CD4-positive, alpha-beta T cell (primary cell): ENCODE measurements at regions not wholly inside any gene's neighbourhood (a gene's known extent, or its start where the extent isn't known, plus 50 kb on each side); places are given as distances from the start of the nearest gene placed in this dataset.

ENCODE experiments used
- ATAC-seq: fragments of 200-7000 bp; cut with Tn5 transposase; one replicate; pipeline ENCODE4 v1.10.0; 2022; ENCODE audit warnings: mild to moderate bottlenecking; ENCODE audit not compliant: poor library complexity
- CTCF ChIA-PET: fragments of 350-600 bp; sonication (Branson Sonifier 250); formaldehyde crosslinking; loops from one replicate; lab custom pipeline; 2021; ENCODE audit warnings: antibody characterized with exemption, inconsistent platforms; lab: Charles Lee
- POLR2A ChIA-PET: fragments of 350-600 bp; sonication (Branson Sonifier 250); formaldehyde crosslinking; loops from one replicate; lab custom pipeline; 2021; ENCODE audit warnings: antibody characterized with exemption, inconsistent platforms; lab: Charles Lee
- DNase-seq, 14 experiments: peaks; one replicate each; pipeline ENCODE4 v3.0.0-alpha.2; 2013 to 2020; ENCODE audit warnings: mixed read lengths in 2 of 14
- H3K27ac ChIP-seq, 2 donors: one replicate each; pipeline versions ENCODE4 v1.5.1 to v1.7.0; 2013; ENCODE audit warnings: low read length in 2 of 2, low read depth in 1 of 2, mild to moderate bottlenecking in 1 of 2
- H3K27me3 ChIP-seq, 2 experiments: 1 replicate in 1 of 2; 2 replicates in 1 of 2; pipeline versions ENCODE4 v1.6.1 to v1.7.0; 2013; ENCODE audit warnings: low read length in 2 of 2, control low read depth in 1 of 2, mild to moderate bottlenecking in 1 of 2, moderate library complexity in 1 of 2; ENCODE audit not compliant: insufficient read depth in 2 of 2, control insufficient read depth in 1 of 2
- H3K36me3 ChIP-seq: one replicate; pipeline ENCODE4 v1.6.1; 2013; ENCODE audit warnings: low read length, control low read depth; ENCODE audit not compliant: insufficient read depth
- H3K4me1 ChIP-seq: one replicate; pipeline ENCODE4 v1.6.1; 2013; ENCODE audit warnings: low read length, control low read depth; ENCODE audit not compliant: insufficient read depth
- H3K4me3 ChIP-seq: one replicate; pipeline ENCODE4 v1.5.1; 2013; ENCODE audit warnings: mild to moderate bottlenecking, low read length, moderate library complexity
- H3K9me3 ChIP-seq, 2 experiments: 1 replicate in 1 of 2; 2 replicates in 1 of 2; pipeline versions ENCODE4 v1.6.1 to v1.7.0; 2013; ENCODE audit warnings: low read length in 2 of 2, mild to moderate bottlenecking in 2 of 2, control low read depth in 1 of 2, moderate library complexity in 1 of 2; ENCODE audit not compliant: control insufficient read depth in 1 of 2, insufficient read depth in 1 of 2
- H3K27ac Mint-ChIP-seq: one replicate; pipeline ENCODE4 v1.8.0; 2020; ENCODE audit warnings: mixed read lengths
- H3K27me3 Mint-ChIP-seq: one replicate; pipeline ENCODE4 v1.8.0; 2021; ENCODE audit warnings: mixed read lengths
- H3K36me3 Mint-ChIP-seq: one replicate; pipeline ENCODE4 v1.8.0; 2021; ENCODE audit warnings: low read depth, mixed read lengths
- H3K4me1 Mint-ChIP-seq: one replicate; pipeline ENCODE4 v1.8.0; 2021; ENCODE audit warnings: low read depth, mixed read lengths
- H3K4me3 Mint-ChIP-seq: one replicate; pipeline ENCODE4 v1.8.0; 2020; ENCODE audit warnings: mild to moderate bottlenecking, mixed read lengths
- H3K9me3 Mint-ChIP-seq: one replicate; pipeline ENCODE4 v1.8.0; 2020; ENCODE audit warnings: mixed read lengths
- intact Hi-C, 2 experiments: fragments of 100-400 bp; cut with DNase I in 1 of 2; cut with micrococcal nuclease in 1 of 2; formaldehyde crosslinking; loops; one replicate each; pipeline versions ENCODE4 v1.15.1 to v1.9.0; 2023 to 2025; cut with DNase I, micrococcal nuclease
- TF ChIP-seq, protein P1 (sequence below): fragments of 200-600 bp; IDR thresholded peaks from one replicate; pipeline ENCODE4 v1.8.0; 2022; ENCODE audit warnings: antibody characterized with exemption, mild to moderate bottlenecking

DNA sequence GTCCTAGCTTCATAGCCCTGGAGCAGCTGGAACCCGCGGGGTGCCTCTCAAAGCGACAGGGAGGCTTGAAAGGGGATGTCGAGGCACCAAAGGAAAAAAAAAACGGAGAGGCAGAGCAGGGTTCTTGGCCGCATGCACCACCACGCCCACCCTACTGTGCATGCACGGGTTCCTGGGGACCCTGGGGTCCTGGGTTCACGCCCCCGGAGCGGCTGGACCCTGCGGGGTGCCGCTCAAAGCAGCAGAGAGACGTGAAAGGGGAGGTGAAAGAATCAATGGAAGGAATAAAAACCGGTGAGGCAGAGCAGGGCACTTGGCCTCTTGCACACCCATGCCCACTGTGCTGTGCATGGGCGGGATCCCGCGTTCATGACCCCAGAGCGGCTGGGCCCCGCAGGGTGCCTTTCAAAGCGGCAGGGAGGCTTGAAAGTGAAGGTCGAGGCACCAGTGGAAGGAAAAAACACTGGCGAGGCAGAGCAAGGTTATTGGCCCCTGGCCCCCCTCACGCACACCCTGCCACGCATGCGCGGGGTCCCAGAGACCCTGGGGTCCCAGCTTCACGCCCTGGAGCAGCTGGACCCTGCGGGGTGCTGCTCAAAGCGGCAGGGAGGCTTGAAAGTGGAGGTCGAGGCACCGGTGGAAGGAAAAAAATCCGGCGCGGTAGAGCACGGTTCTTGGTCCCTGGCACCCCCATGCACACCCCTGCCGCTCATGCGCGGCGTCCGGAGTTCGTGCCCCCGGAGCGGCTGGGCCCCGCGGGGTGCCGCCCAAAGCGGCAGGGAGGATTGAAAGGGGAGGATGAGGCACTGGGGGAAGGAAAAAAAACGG is 318.5 kb downstream of the ALG10 start:
- Histone ChIP-seq H3K27ac (no peak overlapping the region), H3K9me3 (peaks cover 4 to 100% of the 10 kb centered on the region in 2 experiments), H3K4me3 (no peak overlapping the region), H3K4me1 (no peaks in the 10 kb centered on the region), H3K27me3 (no peaks in the 10 kb centered on the region), H3K36me3 (no peaks in the 10 kb centered on the region)
- TF ChIP-seq, protein P1, sequence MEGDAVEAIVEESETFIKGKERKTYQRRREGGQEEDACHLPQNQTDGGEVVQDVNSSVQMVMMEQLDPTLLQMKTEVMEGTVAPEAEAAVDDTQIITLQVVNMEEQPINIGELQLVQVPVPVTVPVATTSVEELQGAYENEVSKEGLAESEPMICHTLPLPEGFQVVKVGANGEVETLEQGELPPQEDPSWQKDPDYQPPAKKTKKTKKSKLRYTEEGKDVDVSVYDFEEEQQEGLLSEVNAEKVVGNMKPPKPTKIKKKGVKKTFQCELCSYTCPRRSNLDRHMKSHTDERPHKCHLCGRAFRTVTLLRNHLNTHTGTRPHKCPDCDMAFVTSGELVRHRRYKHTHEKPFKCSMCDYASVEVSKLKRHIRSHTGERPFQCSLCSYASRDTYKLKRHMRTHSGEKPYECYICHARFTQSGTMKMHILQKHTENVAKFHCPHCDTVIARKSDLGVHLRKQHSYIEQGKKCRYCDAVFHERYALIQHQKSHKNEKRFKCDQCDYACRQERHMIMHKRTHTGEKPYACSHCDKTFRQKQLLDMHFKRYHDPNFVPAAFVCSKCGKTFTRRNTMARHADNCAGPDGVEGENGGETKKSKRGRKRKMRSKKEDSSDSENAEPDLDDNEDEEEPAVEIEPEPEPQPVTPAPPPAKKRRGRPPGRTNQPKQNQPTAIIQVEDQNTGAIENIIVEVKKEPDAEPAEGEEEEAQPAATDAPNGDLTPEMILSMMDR, result no peak
- Mint-ChIP-seq H3K4me3 (no peak overlapping the region), H3K27ac (no peak overlapping the region), H3K27me3 (no peaks in the 10 kb centered on the region), H3K36me3 (no peaks in the 10 kb centered on the region), H3K4me1 (no peaks in the 10 kb centered on the region), H3K9me3 (no peaks in the 10 kb centered on the region)
- intact Hi-C loops, result no loop called here
- CTCF ChIA-PET, result no interaction called here
- ATAC-seq (no peak), DNase-seq (no peak)
- POLR2A ChIA-PET, result no interaction called here

DNA sequence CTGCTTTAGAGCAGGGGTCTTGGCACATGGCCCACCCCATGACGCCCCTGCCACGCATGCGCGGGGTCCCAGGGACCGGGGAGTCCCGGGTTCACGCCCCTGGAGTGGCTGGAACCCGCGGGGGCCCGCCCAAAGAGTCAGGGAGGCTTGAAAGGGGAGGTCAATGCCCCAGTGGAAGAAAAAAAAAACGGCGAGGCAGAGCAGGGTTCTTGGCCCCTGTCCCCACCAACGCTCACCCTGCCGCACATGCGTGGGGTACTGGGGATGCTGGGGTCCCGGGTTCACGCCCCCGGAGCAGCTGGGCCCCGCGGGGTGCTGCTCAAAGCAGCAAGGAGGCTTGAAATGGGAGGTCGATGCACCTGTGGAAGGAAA is 319.1 kb downstream of the ALG10 start:
- POLR2A ChIA-PET, result no interaction called here
- no peaks in the 10 kb centered on the region for H3K4me1 Mint-ChIP-seq
- CTCF ChIA-PET, result no interaction called here
- intact Hi-C loops, result no loop called here
- Histone ChIP-seq H3K4me3 (no peak overlapping the region), H3K27me3 (no peaks in the 10 kb centered on the region), H3K4me1 (no peaks in the 10 kb centered on the region), H3K27ac (no peak overlapping the region), H3K36me3 (no peaks in the 10 kb centered on the region), H3K9me3 (peaks cover 0 to 100% of the 10 kb centered on the region in 2 experiments)
- H3K27ac Mint-ChIP-seq, result no peak overlapping the region
- H3K4me3 Mint-ChIP-seq, result no peak overlapping the region
- ATAC-seq, result no peak
- H3K9me3 Mint-ChIP-seq, result no peaks in the 10 kb centered on the region
- H3K36me3 Mint-ChIP-seq, result no peaks in the 10 kb centered on the region
- no peak for DNase-seq
- no peaks in the 10 kb centered on the region for H3K27me3 Mint-ChIP-seq
- TF ChIP-seq, protein P1, result no peak

DNA sequence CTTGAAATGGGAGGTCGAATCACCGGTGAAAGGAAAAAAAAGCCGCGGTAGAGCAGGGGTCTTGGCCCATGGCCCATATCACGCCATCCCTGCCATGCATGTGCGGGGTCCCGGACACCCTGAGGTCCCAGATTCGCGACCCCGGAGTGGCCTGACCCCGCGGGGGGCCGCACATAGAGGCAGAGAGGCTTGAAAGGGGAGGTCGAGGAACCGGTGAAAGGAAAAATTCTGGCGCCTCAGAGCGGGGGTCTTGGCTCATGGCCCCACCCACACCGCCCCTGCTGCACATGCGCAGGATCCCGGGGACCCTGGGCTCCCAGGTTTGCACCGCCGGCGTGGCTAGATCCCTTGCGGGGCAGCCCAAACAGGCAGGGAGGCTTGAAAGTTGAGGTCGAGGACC is 319.8 kb downstream of the ALG10 start:
- Histone ChIP-seq H3K27ac (no peak overlapping the region), H3K4me1 (no peaks in the 10 kb centered on the region), H3K36me3 (no peaks in the 10 kb centered on the region), H3K4me3 (no peak overlapping the region), H3K9me3 (peaks cover 6 to 100% of the 10 kb centered on the region in 2 experiments), H3K27me3 (no peaks in the 10 kb centered on the region)
- H3K27ac Mint-ChIP-seq, result no peak overlapping the region
- POLR2A ChIA-PET, result no interaction called here
- TF ChIP-seq, protein P1, result no peak
- no peaks in the 10 kb centered on the region for H3K4me1 Mint-ChIP-seq
- no peaks in the 10 kb centered on the region for H3K9me3 Mint-ChIP-seq
- H3K36me3 Mint-ChIP-seq, result no peaks in the 10 kb centered on the region
- no peak overlapping the region for H3K4me3 Mint-ChIP-seq
- DNase-seq, result no peak
- CTCF ChIA-PET, result no interaction called here
- intact Hi-C loops, result no loop called here
- H3K27me3 Mint-ChIP-seq, result no peaks in the 10 kb centered on the region
- ATAC-seq, result no peak
